ENCODE measurements at regions not wholly inside any gene's neighbourhood (a gene's known extent, or its start where the extent isn't known, plus 50 kb on each side); places are given as distances from the start of the nearest gene placed in this dataset.
A peak's percentile ranks its signal among the peaks of the same experiment; 100 is the strongest.

DNA sequence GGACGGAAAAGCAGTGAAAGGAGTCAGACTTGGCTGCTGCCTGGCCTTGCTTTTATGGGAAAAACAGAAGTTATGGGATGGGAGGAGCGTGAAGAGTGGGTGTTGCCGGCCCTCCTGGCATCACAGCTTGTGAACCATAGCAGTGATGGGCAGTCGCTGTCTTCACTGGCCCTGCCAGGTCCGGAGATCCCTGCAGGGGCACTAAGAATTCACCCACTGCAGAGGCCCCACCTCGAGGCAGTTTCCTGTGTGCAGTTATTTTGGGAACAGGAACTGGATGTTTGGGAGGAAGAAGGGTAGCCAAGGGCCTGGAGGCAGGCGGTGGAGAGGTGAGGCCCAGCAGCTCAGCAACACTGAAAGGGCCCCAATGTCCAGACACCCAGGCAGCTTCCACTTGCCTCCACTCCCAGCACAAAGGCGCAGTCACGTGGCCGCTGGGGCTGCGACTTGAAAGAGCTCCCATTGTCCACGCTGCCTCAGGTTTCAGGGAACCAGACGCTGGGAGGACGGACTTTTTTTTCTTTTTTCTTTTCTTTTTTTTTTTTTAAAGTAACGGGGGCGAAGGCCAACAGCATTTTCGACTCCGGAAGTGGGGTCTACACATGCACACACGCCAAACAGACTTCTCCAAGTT, 255.6 kb downstream of the ZNF621 start:
- TF ChIP-seq, protein P1, sequence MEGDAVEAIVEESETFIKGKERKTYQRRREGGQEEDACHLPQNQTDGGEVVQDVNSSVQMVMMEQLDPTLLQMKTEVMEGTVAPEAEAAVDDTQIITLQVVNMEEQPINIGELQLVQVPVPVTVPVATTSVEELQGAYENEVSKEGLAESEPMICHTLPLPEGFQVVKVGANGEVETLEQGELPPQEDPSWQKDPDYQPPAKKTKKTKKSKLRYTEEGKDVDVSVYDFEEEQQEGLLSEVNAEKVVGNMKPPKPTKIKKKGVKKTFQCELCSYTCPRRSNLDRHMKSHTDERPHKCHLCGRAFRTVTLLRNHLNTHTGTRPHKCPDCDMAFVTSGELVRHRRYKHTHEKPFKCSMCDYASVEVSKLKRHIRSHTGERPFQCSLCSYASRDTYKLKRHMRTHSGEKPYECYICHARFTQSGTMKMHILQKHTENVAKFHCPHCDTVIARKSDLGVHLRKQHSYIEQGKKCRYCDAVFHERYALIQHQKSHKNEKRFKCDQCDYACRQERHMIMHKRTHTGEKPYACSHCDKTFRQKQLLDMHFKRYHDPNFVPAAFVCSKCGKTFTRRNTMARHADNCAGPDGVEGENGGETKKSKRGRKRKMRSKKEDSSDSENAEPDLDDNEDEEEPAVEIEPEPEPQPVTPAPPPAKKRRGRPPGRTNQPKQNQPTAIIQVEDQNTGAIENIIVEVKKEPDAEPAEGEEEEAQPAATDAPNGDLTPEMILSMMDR (IDR thresholded peaks at IDR 0.05): no peak
- no peaks in the 10 kb centered on the region for H3K36me3 ChIP-seq
- intact Hi-C loops (cut with DNase I; ENCODE audit: low total_unique reads): no loop called here
- DNase-seq: peak; percentile 89 to 91
- no peaks in the 10 kb centered on the region for H3K9me3 ChIP-seq
- peak overlapping the region; percentile 33 to 34 for H3K4me3 ChIP-seq
- no peaks in the 10 kb centered on the region for H3K27me3 ChIP-seq
- peaks cover 0 to 29% (median 25%) of the 10 kb centered on the region in 4 donors for H3K4me1 ChIP-seq
- H3K27ac ChIP-seq: peak overlapping the region; percentile 82 to 85

DNA sequence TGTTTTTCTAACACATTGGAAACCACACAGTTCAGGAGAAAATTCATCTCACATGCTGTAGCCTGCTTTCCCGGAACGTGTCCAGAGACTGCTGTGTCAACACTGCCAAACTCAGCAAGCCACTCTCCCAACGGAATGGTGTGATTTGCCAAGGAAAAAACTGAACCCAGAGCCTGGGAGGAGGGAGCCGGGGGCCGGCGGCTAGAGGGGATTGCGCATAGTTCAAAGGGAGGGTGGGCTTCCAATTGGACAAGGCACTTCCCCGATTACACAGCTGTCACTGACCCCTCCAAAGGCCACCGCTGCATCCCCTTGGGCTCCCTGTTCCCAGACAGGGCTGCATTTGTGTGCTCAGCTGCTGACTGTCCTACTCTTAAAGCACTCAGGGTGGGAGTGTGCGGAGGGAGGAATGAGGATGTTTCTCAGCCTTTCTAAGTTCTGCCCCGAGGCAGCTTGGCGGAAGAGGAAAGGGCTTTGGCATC, 256.2 kb downstream of the ZNF621 start:
- Histone ChIP-seq H3K27ac (peak overlapping the region; percentile 82 to 85), H3K36me3 (no peaks in the 10 kb centered on the region), H3K4me1 (peaks cover 0 to 29% (median 25%) of the 10 kb centered on the region in 4 donors), H3K9me3 (no peaks in the 10 kb centered on the region), H3K27me3 (no peaks in the 10 kb centered on the region), H3K4me3 (peak overlapping the region; percentile 33 to 34)
- DNase-seq: peak; percentile 61 to 76
- intact Hi-C loops (cut with DNase I; ENCODE audit: low total_unique reads): no loop called here
- TF ChIP-seq, protein P1 (IDR thresholded peaks at IDR 0.05): no peak

DNA sequence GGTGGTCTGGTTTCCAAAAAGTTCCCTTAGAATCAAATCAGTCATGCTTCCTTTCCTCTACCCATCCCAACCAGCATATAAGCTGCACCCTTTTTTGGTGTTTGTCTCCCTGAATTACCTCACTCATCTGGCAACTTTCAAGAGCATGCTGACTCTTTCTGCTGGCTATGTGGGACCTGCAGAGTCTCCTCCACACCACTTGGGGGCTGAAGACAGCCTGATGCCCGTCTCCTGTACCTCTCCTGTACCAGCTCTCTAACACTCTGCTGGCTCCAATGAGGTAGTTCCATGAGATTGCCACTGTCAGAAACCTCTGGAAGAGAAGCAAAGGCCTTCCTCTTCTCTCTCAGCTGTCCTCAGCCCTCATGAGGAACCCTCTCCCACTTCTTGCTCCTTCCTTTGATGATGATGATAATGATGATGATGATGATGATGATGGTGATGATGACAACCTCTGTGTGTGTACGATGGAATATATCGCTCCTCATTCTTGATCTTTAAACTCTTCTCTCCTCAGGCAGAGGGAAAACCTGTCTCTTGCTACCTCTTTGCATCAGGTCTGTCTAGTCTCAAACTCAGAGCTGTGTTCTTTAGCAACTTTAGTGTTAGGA, 257.5 kb downstream of the ZNF621 start:
- Histone ChIP-seq H3K4me3 (no peak overlapping the region), H3K4me1 (peaks cover 0 to 29% (median 25%) of the 10 kb centered on the region in 4 donors), H3K9me3 (no peaks in the 10 kb centered on the region), H3K27ac (no peak overlapping the region), H3K36me3 (no peaks in the 10 kb centered on the region), H3K27me3 (no peaks in the 10 kb centered on the region)
- no peak for DNase-seq
- TF ChIP-seq, protein P1 (IDR thresholded peaks at IDR 0.05): no peak
- intact Hi-C loops (cut with DNase I; ENCODE audit: low total_unique reads): no loop called here

DNA sequence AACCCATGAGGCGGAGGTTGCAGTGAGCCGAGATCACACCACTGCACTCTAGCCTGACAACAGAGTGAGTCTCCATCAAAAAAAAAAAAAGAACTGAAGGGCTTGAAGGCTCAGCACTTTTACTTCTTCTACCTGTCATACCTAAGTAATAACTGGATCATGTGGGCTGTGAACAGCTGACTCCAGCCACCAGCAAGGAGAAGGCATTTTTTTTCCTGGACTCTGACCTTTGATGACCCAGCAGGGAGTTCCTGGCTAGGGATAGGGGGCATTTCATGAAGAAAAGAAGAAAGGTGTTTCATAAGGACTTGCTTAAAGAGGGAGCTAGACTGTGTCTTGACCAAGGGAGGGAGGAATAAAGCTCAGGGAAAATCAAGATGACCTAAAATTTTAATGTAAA, 266.0 kb downstream of the ZNF621 start:
- H3K4me3 ChIP-seq: no peak overlapping the region
- TF ChIP-seq, protein P1 (IDR thresholded peaks at IDR 0.05): no peak

DNA sequence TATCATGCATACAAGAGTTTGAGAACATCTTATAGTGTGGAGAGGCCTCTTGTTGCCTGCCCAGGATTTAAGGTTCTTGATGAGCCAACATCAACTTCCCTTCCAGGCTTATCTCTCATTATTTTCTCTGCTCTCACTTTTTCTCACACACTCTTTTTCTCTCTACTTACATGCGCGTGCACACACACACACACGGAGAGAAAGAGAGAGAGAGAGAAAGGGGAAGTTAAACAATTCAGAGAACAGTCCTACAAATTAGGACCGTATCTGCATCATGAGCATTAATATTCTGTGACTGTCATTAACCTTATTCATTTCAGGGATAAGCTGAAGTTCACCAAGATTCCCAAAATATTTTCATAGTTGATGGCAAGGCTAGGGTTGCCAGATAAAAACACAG, 269.0 kb downstream of the ZNF621 start:
- no peak overlapping the region for H3K4me3 ChIP-seq
- H3K36me3 ChIP-seq: no peaks in the 10 kb centered on the region
- TF ChIP-seq, protein P1 (IDR thresholded peaks at IDR 0.05): no peak
- no peaks in the 10 kb centered on the region for H3K27me3 ChIP-seq
- intact Hi-C loops (cut with DNase I; ENCODE audit: low total_unique reads): no loop called here
- no peaks in the 10 kb centered on the region for H3K9me3 ChIP-seq
- DNase-seq: no peak
- no peak overlapping the region for H3K27ac ChIP-seq
- H3K4me1 ChIP-seq: peaks cover 0 to 16% (median 0%) of the 10 kb centered on the region in 4 donors

More for the DNA sequence above, 266.0 kb downstream of the ZNF621 start:
- intact Hi-C loops (cut with DNase I; ENCODE audit: low total_unique reads): no loop called here
- Histone ChIP-seq H3K27ac (no peak overlapping the region), H3K4me1 (peaks cover 0 to 16% (median 0%) of the 10 kb centered on the region in 4 donors), H3K36me3 (no peaks in the 10 kb centered on the region), H3K9me3 (no peaks in the 10 kb centered on the region), H3K27me3 (no peaks in the 10 kb centered on the region)
- no peak for DNase-seq
